ENCODE measurements at regions not wholly inside any gene's neighbourhood (a gene's known extent, or its start where the extent isn't known, plus 50 kb on each side); places are given as distances from the start of the nearest gene placed in this dataset.

GRCh38 chr14:84029246-84029645, 1500.7 kb upstream of the FLRT2 start:
- Mint-ChIP-seq H3K4me3 (no peak overlapping the region), H3K4me1 (no peaks in the 10 kb centered on the region), H3K9me3 (no peaks in the 10 kb centered on the region), H3K27ac (ENCODE audit: unreplicated experiment) (no peak overlapping the region), H3K36me3 (ENCODE audit: low read depth) (no peaks in the 10 kb centered on the region), H3K27me3 (ENCODE audit: low read depth) (no peaks in the 10 kb centered on the region)
- no peak for TF ChIP-seq CTCF (conservative IDR thresholded peaks at IDR 0.05)
- no peak for DNase-seq (ENCODE audit: low read depth, low spot score)

GRCh38 chr14:84029720-84030119, 1500.2 kb upstream of the FLRT2 start:
- no peak for TF ChIP-seq CTCF (conservative IDR thresholded peaks at IDR 0.05)
- DNase-seq (ENCODE audit: low read depth, low spot score), result no peak
- no peak overlapping the region for H3K4me3 Mint-ChIP-seq
- no peaks in the 10 kb centered on the region for H3K36me3 Mint-ChIP-seq (ENCODE audit: low read depth)
- H3K27ac Mint-ChIP-seq (ENCODE audit: unreplicated experiment), result peak overlapping the region; percentile 53
- H3K4me1 Mint-ChIP-seq, result no peaks in the 10 kb centered on the region
- no peaks in the 10 kb centered on the region for H3K27me3 Mint-ChIP-seq (ENCODE audit: low read depth)
- no peaks in the 10 kb centered on the region for H3K9me3 Mint-ChIP-seq

- peaks cover 15% of the 10 kb centered on the region for H3K4me1 Mint-ChIP-seq
- no peak for TF ChIP-seq CTCF (conservative IDR thresholded peaks at IDR 0.05)
- H3K4me3 Mint-ChIP-seq, result no peak overlapping the region
- H3K27me3 Mint-ChIP-seq (ENCODE audit: low read depth), result no peaks in the 10 kb centered on the region
- peaks cover 3% of the 10 kb centered on the region for H3K9me3 Mint-ChIP-seq
- no peak for DNase-seq (ENCODE audit: low read depth, low spot score)
- H3K36me3 Mint-ChIP-seq (ENCODE audit: low read depth), result no peaks in the 10 kb centered on the region
- H3K27ac Mint-ChIP-seq (ENCODE audit: unreplicated experiment), result no peak overlapping the region
Observed at GRCh38 chr14:84036840-84037239, 1493.1 kb upstream of the FLRT2 start.

GRCh38 chr14:84037593-84037992, 1492.4 kb upstream of the FLRT2 start:
- H3K36me3 Mint-ChIP-seq (ENCODE audit: low read depth), result no peaks in the 10 kb centered on the region

GRCh38 chr14:84040101-84040500, 1489.8 kb upstream of the FLRT2 start:
- Mint-ChIP-seq H3K4me3 (no peak overlapping the region), H3K27ac (ENCODE audit: unreplicated experiment) (no peak overlapping the region), H3K4me1 (peaks cover 25% of the 10 kb centered on the region), H3K36me3 (ENCODE audit: low read depth) (no peaks in the 10 kb centered on the region), H3K27me3 (ENCODE audit: low read depth) (no peaks in the 10 kb centered on the region), H3K9me3 (peaks cover 3% of the 10 kb centered on the region)
- TF ChIP-seq CTCF (conservative IDR thresholded peaks at IDR 0.05), result no peak
- DNase-seq (ENCODE audit: low read depth, low spot score), result no peak

More at GRCh38 chr14:84037593-84037992, 1492.4 kb upstream of the FLRT2 start:
- no peak for DNase-seq (ENCODE audit: low read depth, low spot score)
- Mint-ChIP-seq H3K4me3 (no peak overlapping the region), H3K27ac (ENCODE audit: unreplicated experiment) (no peak overlapping the region), H3K9me3 (peaks cover 3% of the 10 kb centered on the region), H3K4me1 (peaks cover 23% of the 10 kb centered on the region), H3K27me3 (ENCODE audit: low read depth) (no peaks in the 10 kb centered on the region)
- TF ChIP-seq CTCF (conservative IDR thresholded peaks at IDR 0.05), result no peak

GRCh38 chr14:84041421-84041820, 1488.5 kb upstream of the FLRT2 start:
- H3K4me3 Mint-ChIP-seq, result no peak overlapping the region
- no peak overlapping the region for H3K27ac Mint-ChIP-seq (ENCODE audit: unreplicated experiment)
- H3K27me3 Mint-ChIP-seq (ENCODE audit: low read depth), result no peaks in the 10 kb centered on the region
- H3K4me1 Mint-ChIP-seq, result peaks cover 25% of the 10 kb centered on the region
- H3K36me3 Mint-ChIP-seq (ENCODE audit: low read depth), result no peaks in the 10 kb centered on the region
- TF ChIP-seq CTCF (conservative IDR thresholded peaks at IDR 0.05), result no peak
- peaks cover 3% of the 10 kb centered on the region for H3K9me3 Mint-ChIP-seq
- no peak for DNase-seq (ENCODE audit: low read depth, low spot score)
